ENCODE measurements at regions not wholly inside any gene's neighbourhood (a gene's known extent, or its start where the extent isn't known, plus 50 kb on each side); places are given as distances from the start of the nearest gene placed in this dataset.
"Not testable (repeated sequence)": the region's sequence is repeated elsewhere in the genome, so short reads cannot be mapped to it uniquely, and the experiment has no call there.

DNA sequence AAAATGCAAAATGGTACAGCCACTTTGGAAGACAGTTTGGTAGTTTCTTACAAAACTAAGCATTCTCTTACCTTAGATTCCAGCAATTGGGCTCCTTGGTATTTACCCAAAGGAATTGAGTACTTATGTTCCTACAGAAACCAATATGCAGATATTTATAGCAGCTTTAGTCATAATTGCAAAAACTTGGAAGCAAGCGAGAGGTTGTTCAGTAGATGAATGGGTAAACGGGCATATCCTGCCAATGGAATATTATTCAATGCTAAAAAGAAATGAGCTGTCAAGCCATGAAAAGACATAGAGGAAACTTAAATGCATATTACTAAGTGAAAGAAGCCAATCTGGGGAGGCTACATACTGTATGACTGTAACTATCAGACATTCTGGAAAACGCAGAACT is 926.7 kb downstream of the TYW1 start:
- no peak for DNase-seq

DNA sequence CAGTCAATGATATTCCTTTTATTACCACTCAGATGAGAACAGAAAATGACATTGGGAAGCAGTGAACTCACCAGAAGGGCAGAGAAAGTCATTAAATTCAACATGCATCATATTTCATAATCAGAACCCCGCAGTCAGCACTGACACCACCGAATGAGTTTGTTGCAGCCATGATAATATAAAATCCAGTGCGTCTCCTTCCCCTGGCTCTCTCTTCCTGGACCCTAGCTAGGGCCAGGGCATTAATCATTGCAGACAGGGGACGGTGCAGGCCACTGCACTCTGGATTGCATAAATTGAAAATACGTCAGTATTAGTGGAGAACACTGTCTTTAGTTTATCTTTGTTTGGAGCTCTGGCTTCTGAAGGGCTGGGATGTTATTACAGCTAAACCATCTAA is 931.5 kb downstream of the TYW1 start:
- no peak for DNase-seq

- DNase-seq: not testable (repeated sequence)
These were observed 939.8 kb downstream of the TYW1 start for GRCh38 chr7:67936447-67936846.

- no peak for DNase-seq
These were observed 943.8 kb downstream of the TYW1 start for GRCh38 chr7:67940400-67940799.

DNA sequence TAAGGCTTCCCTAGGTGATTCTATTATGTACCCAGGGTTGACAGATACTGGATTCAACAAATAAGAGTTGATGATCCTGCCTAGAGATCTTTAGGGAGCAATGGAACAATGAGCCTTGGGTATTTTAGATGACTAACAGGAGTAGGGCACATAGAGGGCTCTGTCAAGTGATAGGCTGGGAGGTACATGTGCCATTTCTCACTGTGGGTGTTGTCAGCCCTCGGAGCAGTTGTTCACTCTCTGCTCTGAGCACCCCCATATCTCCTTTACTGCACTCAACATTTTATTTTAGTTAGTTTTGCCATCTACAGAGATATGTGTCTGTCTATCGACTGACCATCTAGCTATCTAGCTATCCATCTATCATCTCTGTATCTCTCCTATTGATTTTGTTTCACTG is 950.6 kb downstream of the TYW1 start:
- no peak for DNase-seq

DNA sequence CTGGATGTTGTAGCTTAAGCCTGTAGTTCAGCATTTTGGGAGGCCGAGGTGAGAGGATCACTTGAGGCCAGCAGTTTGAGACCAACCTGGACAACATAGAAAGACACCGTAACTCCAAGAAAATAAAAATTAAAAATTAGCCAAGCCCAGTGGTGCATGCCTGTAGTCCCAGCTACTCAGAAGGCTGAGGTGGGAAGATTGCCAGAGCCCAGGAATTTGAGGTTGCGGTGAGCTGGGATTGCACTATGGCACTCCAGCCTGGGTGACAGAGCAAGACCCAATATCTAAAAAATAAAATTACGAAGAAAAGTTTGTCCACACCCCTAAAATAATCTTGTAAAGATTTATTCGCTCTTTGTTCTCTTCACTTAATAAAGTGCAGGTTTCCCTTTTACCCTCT is 951.0 kb downstream of the TYW1 start:
- no peak for DNase-seq

GRCh38 chr7:67950321-67951083 is 953.9 kb downstream of the TYW1 start:
- DNase-seq: no peak

- no peak for DNase-seq
These were observed 958.4 kb downstream of the TYW1 start for GRCh38 chr7:67955061-67955460.

- DNase-seq: no peak
These were observed 966.2 kb downstream of the TYW1 start for GRCh38 chr7:67962863-67963262.

- no peak for DNase-seq
These were observed 979.9 kb downstream of the TYW1 start for GRCh38 chr7:67976490-67976889.

DNA sequence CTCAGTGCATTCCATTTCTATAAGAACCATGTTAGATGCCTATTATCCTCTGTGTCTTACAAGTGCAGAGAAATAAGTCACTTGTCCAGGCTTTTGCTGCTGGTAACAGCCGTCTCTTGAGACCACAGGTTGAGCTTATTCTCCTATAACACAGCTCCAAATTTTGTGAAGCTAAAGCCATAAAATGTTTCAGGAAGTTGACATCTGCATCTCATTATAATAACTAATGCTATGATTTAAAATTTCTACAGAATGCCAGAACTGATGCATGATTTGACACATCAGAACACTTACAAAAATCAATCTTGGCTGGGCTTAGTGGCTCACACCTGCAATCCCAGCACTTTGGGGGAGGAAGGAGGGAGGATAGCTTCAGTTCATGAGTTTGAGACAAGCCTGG is 986.9 kb downstream of the TYW1 start:
- no peak for DNase-seq

- DNase-seq: no peak
These were observed 987.7 kb downstream of the TYW1 start for GRCh38 chr7:67984326-67984725.

DNA sequence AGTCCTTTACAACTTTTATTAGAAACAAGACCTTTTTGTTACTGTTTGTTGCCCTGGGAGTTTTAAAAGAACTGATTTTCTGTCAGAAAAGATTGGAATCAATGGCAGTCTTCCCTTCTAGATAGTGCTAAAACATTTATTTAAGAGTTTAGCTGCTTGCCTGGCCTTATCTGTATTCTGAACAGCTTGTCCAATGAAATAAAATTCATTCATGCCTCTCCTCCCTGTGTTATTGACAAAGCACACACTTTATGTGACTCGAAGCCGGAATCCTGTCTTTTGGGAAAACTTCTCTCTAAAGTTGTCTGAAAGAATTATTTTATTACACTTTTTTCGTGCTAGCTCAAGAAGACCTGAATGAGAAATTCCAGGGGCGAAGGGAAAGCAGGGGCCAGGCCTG is 992.5 kb downstream of the TYW1 start:
- no peak for DNase-seq

- no peak for DNase-seq
These were observed 993.4 kb downstream of the TYW1 start for GRCh38 chr7:67990003-67990402.

- no peak for DNase-seq
These were observed 994.1 kb downstream of the TYW1 start for GRCh38 chr7:67990716-67991115.

GRCh38 chr7:67992287-67992686 is 995.7 kb downstream of the TYW1 start:
- no peak for DNase-seq

DNA sequence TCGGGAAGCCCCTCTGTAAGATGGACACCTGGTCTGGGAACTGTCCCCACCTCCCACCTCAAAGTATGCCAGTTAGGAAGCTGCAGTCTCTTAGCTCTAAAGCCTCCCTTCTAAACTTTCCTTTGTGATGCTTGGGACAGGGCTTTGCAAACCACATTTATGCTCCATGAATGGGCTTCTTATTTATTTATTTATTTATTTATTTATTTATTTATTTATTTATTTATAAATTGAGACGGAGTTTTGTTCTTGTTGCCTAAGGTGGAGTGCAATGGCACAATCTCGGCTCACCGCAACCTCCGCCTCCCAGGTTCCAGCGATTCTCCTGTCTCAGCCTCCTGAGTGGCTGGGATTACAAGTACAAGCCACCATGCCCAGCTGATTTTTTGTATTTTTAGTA is 1009.4 kb downstream of the TYW1 start:
- no peak for DNase-seq

DNA sequence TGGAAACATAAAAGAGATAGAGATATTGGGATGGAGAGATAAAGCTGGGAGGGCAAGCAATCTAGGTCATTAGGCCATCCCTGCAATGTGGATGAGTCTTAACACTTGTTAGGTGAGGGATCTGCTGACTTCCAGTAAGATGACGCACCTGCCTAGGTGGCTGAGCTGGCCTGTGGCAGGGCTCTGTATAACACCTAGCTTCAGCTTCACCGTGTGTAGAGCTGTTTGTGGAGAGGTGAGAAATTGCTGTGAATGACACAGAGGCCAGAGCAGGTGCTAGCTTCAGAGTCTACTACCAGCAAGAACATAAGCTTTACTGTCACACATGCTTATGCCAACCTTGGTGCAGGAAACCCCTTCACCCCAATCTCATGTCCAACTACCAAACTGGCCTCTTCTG is 1010.0 kb downstream of the TYW1 start:
- no peak for DNase-seq

DNA sequence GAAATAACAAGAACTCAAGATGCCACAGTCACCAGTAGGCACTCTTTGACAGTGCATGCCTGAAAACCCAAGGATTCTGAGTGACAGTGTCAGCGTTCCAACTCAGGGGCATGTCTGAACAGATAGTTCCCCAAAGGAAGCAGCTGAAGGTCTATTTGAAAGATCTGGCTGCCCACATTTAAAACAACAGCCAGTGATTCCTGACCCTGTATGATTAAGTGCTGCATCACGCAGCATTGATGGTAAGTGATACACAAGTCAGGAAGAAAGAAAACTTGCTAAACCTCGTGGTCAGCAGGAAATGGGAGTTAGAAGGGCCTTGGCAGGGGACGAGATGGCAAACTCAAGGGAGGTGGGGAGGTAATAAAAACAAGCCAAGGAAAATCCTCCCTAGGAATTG is 1013.1 kb downstream of the TYW1 start:
- DNase-seq: no peak

DNA sequence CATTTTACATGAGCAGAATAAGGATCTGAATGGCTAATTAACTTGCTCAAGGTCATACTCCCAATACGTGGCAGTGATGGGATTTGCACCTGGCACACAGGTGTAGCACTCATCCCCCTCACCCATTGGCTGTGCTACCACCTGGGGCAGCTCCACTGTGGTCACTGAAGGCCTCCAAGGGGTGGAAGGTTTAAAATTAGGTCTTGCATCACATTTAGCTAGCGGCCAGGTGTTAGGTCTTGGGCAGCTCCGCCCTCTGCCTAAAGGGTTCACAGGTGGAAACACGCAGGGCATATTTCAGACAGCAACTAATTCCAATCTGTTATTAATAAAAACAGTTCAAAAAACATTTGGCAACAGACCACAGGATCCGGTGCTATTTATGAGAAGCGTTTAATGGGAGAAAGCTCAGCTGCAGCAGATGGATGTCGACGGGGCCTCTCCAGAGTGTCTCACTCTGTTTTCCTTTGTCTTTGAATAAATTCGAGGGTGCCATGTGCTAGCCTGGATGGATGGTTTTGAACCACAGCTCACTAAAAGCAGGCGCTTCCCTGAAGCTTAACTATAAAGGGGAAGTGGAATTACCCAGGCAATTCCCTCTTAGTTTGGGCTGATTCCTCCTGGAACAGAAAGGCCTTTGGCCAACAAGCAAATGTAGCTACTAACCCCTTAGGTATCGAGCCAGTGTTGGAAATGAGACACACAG is 1017.6 kb downstream of the TYW1 start:
- DNase-seq: no peak

GRCh38 chr7:68015122-68015977 is 1018.7 kb downstream of the TYW1 start:
- DNase-seq: no peak

- DNase-seq: no peak
These were observed 1019.4 kb downstream of the TYW1 start for GRCh38 chr7:68015978-68016532.

DNA sequence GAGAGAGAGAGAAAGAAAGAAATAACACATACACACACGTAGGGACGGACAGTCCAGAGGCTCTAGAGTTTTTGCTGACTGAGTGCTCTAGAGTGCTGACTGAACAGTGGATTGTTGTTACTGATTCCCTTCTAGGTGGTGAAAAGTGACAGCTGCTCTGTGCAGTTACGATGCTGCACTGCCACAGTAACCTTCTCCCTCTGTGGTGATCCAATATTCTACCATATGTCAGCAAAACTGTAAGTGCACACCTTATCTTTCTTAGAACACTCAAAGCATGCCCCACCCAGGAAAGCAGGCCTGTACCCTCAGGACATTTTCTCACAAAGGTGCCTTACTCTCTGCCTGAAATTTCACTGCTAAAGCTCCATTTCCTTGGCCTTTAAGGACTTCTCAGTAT is 1023.5 kb downstream of the TYW1 start:
- DNase-seq: no peak
